ENCODE measurements at regions not wholly inside any gene's neighbourhood (a gene's known extent, or its start where the extent isn't known, plus 50 kb on each side); places are given as distances from the start of the nearest gene placed in this dataset.

- Histone ChIP-seq H3K9ac (ENCODE audit: extremely low read depth, insufficient read length, low read length) (no peak overlapping the region), H4K20me1 (ENCODE audit: control insufficient read depth, insufficient read depth, insufficient read length) (no peaks in the 10 kb centered on the region), H2BK12ac (ENCODE audit: insufficient read length, low read depth, low read length) (no peak overlapping the region), H2BK120ac (ENCODE audit: low read depth, low read length, poor library complexity, severe bottlenecking) (no peak overlapping the region), H4K8ac (replicated peaks; ENCODE audit: insufficient read length, low read depth, low read length) (no peak overlapping the region), H3K4me2 (ENCODE audit: insufficient read depth, insufficient read length, low read length) (no peak overlapping the region), H4K91ac (ENCODE audit: insufficient read length, low read depth, low read length) (no peak overlapping the region), H3K23ac (ENCODE audit: insufficient read length, low read depth, low read length) (no peak overlapping the region), H2BK15ac (ENCODE audit: low read depth, low read length) (no peak overlapping the region), H2BK5ac (ENCODE audit: insufficient read length, low read length) (no peak overlapping the region), H3K18ac (ENCODE audit: insufficient read length, low read depth, low read length) (no peak overlapping the region), H3K27ac (ENCODE audit: insufficient read length, low read depth, low read length) (no peak overlapping the region), H3K14ac (ENCODE audit: insufficient read depth, low read length) (no peak overlapping the region), H3K79me2 (ENCODE audit: insufficient read depth, low read length) (no peaks in the 10 kb centered on the region), H3K9me3 (ENCODE audit: control insufficient read depth, low read depth, low read length) (no peaks in the 10 kb centered on the region), H3K56ac (ENCODE audit: insufficient read length, low read depth, low read length) (no peak overlapping the region), H3K4ac (ENCODE audit: low read depth, low read length) (no peak overlapping the region), H3K79me1 (ENCODE audit: insufficient read depth, low read depth, low read length, poor library complexity, severe bottlenecking) (no peaks in the 10 kb centered on the region), H3T11ph (ENCODE audit: low read length) (no peak overlapping the region), H2BK20ac (ENCODE audit: low read depth, low read length, poor library complexity, severe bottlenecking) (no peak overlapping the region), H2AFZ (ENCODE audit: low read length) (no peak overlapping the region), H4K5ac (ENCODE audit: insufficient read length, low read depth, low read length) (no peak overlapping the region), H2AK5ac (ENCODE audit: insufficient read length, low read length) (no peak overlapping the region), H3K23me2 (ENCODE audit: insufficient read length, low read depth, low read length, poor library complexity, severe bottlenecking) (no peaks in the 10 kb centered on the region), H3K4me1 (ENCODE audit: insufficient read depth, low read length) (no peaks in the 10 kb centered on the region), H3K27me3 (ENCODE audit: insufficient read depth, low read length) (no peaks in the 10 kb centered on the region)
- Mint-ChIP-seq H3K9me3 (no peaks in the 10 kb centered on the region), H3K36me3 (ENCODE audit: insufficient read depth in 1 of 3, low read depth in 3 of 3) (no peaks in the 10 kb centered on the region; a peak in 2 of 7 replicates), H3K4me1 (peaks cover 2 to 14% of the 10 kb centered on the region in 2 experiments; a peak in 1 of 4 replicates), H3K4me3 (no peak overlapping the region), H3K27ac (no peak overlapping the region), H3K27me3 (ENCODE audit: low read depth) (peaks cover 17% of the 10 kb centered on the region)
- DNase-seq, result no peak
- no peak for TF ChIP-seq CTCF (conservative IDR thresholded peaks at IDR 0.05)
- no CpG with 5 or more reads among the region's 24 CpGs for WGBS (ENCODE audit: extremely low coverage, insufficient read length, low lambda C conversion rate)
These were observed 183.0 kb downstream of the RBFOX3 start for GRCh38 chr17:79427621-79428539.

Measured in H9 (cell line).